ENCODE measurements at regions not wholly inside any gene's neighbourhood (a gene's known extent, or its start where the extent isn't known, plus 50 kb on each side); places are given as distances from the start of the nearest gene placed in this dataset.

- no peak for DNase-seq
Observed at GRCh38 chr10:128431506-128431905, 305.3 kb upstream of the MKI67 start.

DNA sequence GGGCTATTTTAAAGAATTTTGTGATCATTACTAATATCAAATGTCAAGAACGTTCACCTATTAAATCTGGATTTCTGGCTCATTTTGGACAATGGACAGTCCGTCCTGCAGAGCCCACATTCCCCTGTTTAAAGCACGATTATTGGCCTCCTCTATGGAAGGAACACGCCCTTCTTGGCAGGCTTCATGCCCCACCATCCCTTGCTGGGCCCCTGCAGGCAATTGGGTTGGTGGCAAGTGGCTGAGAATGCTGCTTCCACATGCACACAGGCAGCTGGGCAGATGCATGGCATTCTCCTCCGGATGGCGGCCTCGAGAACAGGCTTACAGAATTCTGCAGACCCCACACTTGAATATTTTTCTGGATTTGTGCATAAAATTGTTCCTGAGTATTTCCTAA, 305.8 kb upstream of the MKI67 start:
- no peak for DNase-seq

GRCh38 chr10:128432423-128432822, 306.2 kb upstream of the MKI67 start:
- DNase-seq, result no peak

DNA sequence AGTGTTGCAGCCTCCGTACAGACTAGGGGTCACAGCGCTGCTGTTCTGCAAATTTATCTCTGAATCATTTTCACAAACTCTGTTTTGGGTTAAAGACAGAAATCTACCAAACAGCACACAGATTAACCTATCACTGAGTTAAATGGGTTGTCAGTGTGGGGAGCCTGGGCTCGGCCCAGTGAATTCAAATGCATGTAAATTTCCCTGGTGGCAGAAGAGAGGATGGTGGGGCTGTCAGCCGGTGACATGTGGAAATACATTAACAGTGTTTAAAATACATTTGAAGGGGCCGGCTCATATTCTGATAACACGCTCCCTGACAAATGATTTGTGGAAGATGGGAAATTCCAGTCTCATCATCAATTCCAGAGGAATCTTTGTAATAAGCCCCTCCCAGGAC, 309.6 kb upstream of the MKI67 start:
- DNase-seq, result no peak

GRCh38 chr10:128437786-128438345, 311.6 kb upstream of the MKI67 start:
- DNase-seq, result no peak

DNA sequence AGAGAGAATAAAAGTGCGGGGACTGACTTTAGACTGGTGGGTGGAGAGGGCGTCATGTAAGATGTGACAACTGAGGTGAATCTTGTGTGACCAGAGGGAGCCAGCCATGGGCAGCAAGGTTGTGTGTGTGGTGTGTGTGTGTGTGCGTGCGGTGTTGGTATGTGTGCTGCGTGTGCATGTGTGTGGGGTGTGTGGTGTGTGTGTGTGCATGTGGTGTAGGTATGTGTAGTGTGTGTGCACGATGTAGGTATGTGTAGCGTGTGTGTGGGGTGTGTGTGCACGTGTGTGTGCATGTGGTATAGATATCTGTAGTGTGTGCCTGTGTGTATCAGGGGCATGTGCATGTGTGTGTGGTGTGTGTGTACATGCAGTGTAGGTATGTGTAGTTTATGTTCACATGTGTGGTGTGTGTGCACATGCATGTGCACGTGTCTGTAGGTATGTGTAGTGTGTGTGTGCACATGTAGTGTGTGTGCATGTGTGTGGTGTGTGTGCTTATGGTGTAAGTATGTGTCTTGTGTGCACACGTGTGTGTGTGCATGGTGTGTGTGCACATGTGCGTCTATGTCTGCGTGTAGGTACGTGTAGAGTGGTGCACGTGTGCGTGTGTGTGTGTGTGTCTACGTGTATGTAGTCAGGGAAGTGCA, 312.3 kb upstream of the MKI67 start:
- no peak for DNase-seq

- no peak for DNase-seq
Observed at GRCh38 chr10:128440513-128441160, 314.4 kb upstream of the MKI67 start.

- no peak for DNase-seq
Observed at GRCh38 chr10:128443925-128444518, 317.8 kb upstream of the MKI67 start.

GRCh38 chr10:128448796-128449195, 322.6 kb upstream of the MKI67 start:
- DNase-seq, result no peak

GRCh38 chr10:128451879-128452278, 325.7 kb upstream of the MKI67 start:
- no peak for DNase-seq

- DNase-seq, result no peak
Observed at GRCh38 chr10:128456271-128456670, 330.0 kb upstream of the MKI67 start.

GRCh38 chr10:128457136-128457535, 330.9 kb upstream of the MKI67 start:
- DNase-seq, result no peak

DNA sequence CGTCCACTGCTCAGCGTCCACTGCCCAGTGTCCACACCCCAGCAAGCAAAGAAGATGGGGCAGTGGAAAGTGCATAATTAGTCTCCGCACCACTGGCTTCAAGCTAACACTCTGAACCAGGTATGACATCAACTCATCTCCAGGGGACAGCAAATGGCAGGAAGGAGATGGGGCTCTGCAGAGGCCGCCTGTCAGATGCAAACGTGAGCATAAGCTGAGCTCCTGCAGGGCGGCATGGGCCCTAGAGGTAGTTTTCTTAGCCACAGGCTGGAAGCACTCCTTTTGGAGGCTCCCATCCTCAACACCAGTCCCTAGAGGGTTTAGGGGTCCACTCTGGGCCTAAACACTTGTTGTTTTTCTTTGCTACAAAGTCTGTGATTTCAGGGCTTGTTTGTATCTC, 335.8 kb upstream of the MKI67 start:
- DNase-seq, result no peak

DNA sequence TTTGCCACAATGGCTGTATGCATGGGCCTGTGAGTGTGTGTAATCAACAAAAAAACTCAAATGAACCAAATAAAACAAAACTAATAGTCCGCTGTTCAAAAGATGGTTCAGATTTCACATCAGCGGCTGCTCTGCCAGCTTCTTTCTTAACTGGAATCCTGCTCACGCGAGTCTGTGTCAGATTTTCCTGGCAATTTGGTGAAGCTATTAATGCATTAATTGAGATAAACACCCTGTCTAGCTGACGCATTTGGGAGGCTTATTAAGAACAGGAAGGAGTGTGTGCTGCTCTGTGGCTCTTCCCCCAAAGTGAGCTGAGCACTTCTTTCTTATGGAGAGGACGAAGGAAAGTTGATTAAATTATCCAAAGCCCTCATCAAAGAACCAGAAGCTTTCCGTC, 336.6 kb upstream of the MKI67 start:
- DNase-seq, result no peak

- no peak for DNase-seq
Observed at GRCh38 chr10:128463991-128464760, 338.0 kb upstream of the MKI67 start.

DNA sequence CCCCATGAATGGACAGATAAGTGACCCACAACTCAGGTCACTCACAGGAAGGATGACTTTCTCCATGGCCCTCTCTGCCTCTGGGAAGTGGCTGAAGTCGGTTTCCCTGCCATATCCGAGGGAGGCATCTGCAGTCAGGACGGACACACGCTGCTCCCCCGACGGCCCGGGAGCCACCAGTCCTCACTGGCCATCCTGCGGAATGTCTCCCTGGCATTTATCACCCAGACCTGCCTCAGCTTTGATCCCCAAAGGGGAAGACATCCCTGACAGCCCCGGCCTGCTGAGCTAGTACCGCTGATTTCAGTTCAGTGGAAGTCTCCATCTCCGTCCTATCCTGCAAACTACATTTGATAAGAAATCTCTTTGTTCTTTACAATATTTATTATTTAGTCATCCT, 339.5 kb upstream of the MKI67 start:
- no peak for DNase-seq

GRCh38 chr10:128466831-128467371, 340.7 kb upstream of the MKI67 start:
- no peak for DNase-seq

- no peak for DNase-seq
Observed at GRCh38 chr10:128468462-128468861, 342.2 kb upstream of the MKI67 start.

- DNase-seq, result no peak
Observed at GRCh38 chr10:128469515-128469914, 343.3 kb upstream of the MKI67 start.

DNA sequence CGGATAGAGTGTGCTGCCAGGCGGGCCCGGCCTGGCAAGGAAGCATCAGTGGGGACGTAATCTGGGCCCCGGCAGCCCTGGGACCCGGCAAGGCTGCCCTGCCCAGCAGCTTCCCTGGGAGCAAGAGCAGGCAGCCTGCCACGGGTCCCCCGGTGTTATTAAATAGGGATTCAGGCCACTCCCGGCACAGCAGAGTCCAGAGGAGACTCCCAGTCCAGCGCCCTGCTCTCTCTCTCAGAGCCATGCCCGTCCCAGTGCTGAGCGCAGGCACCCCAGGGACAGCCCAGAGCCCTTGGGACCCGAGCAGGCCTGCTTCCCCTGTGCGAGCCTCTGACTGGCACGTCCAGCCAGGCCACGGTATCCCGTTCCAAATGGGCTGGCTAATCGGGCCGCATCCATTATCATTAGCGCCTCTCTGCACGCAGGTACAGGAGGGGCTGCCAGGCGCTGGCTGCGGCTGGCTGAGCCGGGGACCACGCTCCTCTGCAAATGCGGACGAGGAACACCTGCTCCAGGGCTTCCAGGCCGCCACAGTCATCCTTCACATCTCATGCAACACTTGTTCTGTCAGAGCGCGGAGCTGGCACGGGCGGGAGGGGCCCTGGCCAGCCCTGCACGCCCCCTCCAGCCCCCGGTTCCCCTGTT, 344.2 kb upstream of the MKI67 start:
- DNase-seq, result no peak

- DNase-seq, result no peak
Observed at GRCh38 chr10:128471151-128471550, 344.9 kb upstream of the MKI67 start.

DNA sequence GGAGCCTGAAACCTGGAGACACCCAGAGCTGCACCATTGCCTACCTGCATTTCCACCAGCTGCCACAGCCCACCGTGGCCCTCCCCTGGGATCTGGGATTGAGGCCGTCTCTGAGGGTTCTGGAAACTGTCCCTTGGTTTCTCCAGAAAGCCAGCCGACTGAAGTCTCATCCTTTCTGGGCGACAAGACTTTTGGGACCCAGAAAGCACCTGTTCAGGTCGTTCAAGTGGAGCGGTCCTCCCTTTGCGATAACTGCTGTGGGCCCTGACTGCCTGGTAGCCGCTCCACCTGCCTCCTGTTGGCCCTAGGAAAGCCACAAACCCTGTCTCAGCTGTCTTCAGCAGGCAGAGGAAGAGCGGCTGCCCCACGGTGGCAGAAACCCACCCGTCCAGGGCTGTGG, 346.0 kb upstream of the MKI67 start:
- no peak for DNase-seq

DNA sequence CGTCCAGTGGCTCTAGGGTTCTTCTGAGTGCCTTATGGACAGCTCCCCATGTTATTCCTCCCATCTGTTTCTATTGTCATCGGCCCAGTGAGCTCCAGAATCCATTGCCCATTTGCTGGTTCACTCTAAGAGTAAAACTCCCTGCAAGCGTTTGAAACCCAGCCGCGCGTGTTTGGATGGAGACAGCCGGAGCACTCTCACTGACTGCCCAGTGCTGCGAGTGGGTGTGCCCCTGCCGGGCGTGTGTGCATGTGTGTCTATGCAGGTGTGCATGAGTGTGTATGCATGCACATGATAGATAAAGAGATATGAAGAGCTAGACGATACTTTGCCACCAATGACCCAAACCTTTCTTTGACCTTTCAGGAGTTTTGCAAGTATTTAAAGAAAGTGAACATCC, 347.2 kb upstream of the MKI67 start:
- no peak for DNase-seq

Measured in NCI-H1105 (cell line).